Renal cortical epithelial cell (primary cell): ENCODE measurements at regions not wholly inside any gene's neighbourhood (a gene's known extent, or its start where the extent isn't known, plus 50 kb on each side); places are given as distances from the start of the nearest gene placed in this dataset.
"Not testable (repeated sequence)": the region's sequence is repeated elsewhere in the genome, so short reads cannot be mapped to it uniquely, and the experiment has no call there.

ENCODE experiments used
- DNase-seq: peaks from one replicate; pipeline ENCODE4 v3.0.0-alpha.2; 2011; ENCODE audit warnings: low read depth

- DNase-seq, result no peak
Measured at GRCh38 chr12:69028941-69029729, 96.2 kb upstream of the CPM start.

GRCh38 chr12:69030321-69030720, 97.3 kb upstream of the CPM start:
- DNase-seq, result no peak

- no peak for DNase-seq
Measured at GRCh38 chr12:69036533-69036932, 103.6 kb upstream of the CPM start.

GRCh38 chr12:69036999-69037398, 104.0 kb upstream of the CPM start:
- DNase-seq, result peak; percentile 77

GRCh38 chr12:69039911-69040310, 106.9 kb upstream of the CPM start:
- no peak for DNase-seq

- no peak for DNase-seq
Measured at GRCh38 chr12:69042557-69042956, 109.6 kb upstream of the CPM start.

GRCh38 chr12:69042970-69043369, 110.0 kb upstream of the CPM start:
- no peak for DNase-seq

GRCh38 chr12:69044887-69045286, 111.9 kb upstream of the CPM start:
- DNase-seq, result peak; percentile 74

- DNase-seq, result no peak
Measured at GRCh38 chr12:69045430-69045829, 112.5 kb upstream of the CPM start.

GRCh38 chr12:69046363-69046762, 113.4 kb upstream of the CPM start:
- peak; percentile 87 for DNase-seq

GRCh38 chr12:69046920-69047319, 113.9 kb upstream of the CPM start:
- DNase-seq, result peak; percentile 95

GRCh38 chr12:69047990-69048389, 115.0 kb upstream of the CPM start:
- DNase-seq, result no peak

- DNase-seq, result not testable (repeated sequence)
Measured at GRCh38 chr12:69049855-69050254, 116.9 kb upstream of the CPM start.

- peak; percentile 99 for DNase-seq
Measured at GRCh38 chr12:69052613-69053408, 119.8 kb upstream of the CPM start.

- DNase-seq, result no peak
Measured at GRCh38 chr12:69054343-69055056, 121.5 kb upstream of the CPM start.

- DNase-seq, result no peak
Measured at GRCh38 chr12:69055280-69055679, 122.3 kb upstream of the CPM start.

GRCh38 chr12:69055706-69056105, 122.7 kb upstream of the CPM start:
- DNase-seq, result no peak

GRCh38 chr12:69056743-69057515, 124.0 kb upstream of the CPM start:
- peak; percentile 75 for DNase-seq

- no peak for DNase-seq
Measured at GRCh38 chr12:69057742-69058141, 124.8 kb upstream of the CPM start.

- peak; percentile 96 for DNase-seq
Measured at GRCh38 chr12:69059465-69060457, 126.8 kb upstream of the CPM start.
